Progenitor cell of endocrine pancreas (in vitro differentiated cells): ENCODE measurements at regions not wholly inside any gene's neighbourhood (a gene's known extent, or its start where the extent isn't known, plus 50 kb on each side); places are given as distances from the start of the nearest gene placed in this dataset.

ENCODE experiments used
- DNase-seq: peaks from one replicate; pipeline ENCODE4 v3.0.0; 2021; ENCODE audit warnings: low spot score; ENCODE audit not compliant: unreplicated experiment
- H3K27ac Mint-ChIP-seq: 2 replicates; pipeline ENCODE4 v1.8.0; 2021; ENCODE audit warnings: mild to moderate bottlenecking, moderate library complexity, mixed read lengths
- H3K27me3 Mint-ChIP-seq: 2 replicates; pipeline ENCODE4 v1.8.0; 2021; ENCODE audit warnings: mixed read lengths
- H3K36me3 Mint-ChIP-seq: 2 replicates; pipeline ENCODE4 v1.8.0; 2022; ENCODE audit warnings: mixed read lengths; ENCODE audit not compliant: insufficient read depth
- H3K4me1 Mint-ChIP-seq: 2 replicates; pipeline ENCODE4 v1.8.0; 2021; ENCODE audit warnings: low read depth, mixed read lengths
- H3K4me3 Mint-ChIP-seq: 2 replicates; pipeline ENCODE4 v1.8.0; 2021; ENCODE audit warnings: low read depth, mild to moderate bottlenecking, moderate library complexity, mixed read lengths
- H3K9me3 Mint-ChIP-seq: 2 replicates; pipeline ENCODE4 v1.8.0; 2021; ENCODE audit warnings: low read depth, mixed read lengths
- TF ChIP-seq, protein P1 (sequence below): fragments of 200-600 bp; sonication (generic); IDR thresholded peaks from one replicate; pipeline ENCODE4 v1.5.0; 2021; ENCODE audit warnings: antibody characterized with exemption, mild to moderate bottlenecking; ENCODE audit not compliant: unreplicated experiment

DNA sequence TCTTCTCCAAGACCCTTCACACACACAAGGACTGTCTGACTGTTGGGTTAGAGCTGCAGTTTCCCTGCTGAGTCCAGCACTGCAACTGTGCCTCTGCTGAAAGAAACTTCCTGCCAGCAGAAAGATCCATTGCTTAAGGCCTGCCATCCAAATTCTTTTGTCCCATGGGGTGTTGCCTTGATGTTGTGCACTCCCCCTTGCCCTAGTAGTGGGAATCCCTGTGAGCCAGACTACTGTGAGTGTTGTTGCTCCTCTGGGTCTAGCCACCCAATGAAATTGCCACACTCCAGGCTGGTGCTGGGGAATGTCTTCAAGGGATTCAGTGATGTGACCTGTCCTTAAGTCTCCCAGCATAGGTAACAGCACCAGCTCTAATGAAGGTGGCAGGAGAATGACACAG lies 166.6 kb upstream of the PDE3A start:
- Mint-ChIP-seq H3K4me1 (peaks cover 18% of the 10 kb centered on the region), H3K27me3 (no peaks in the 10 kb centered on the region), H3K36me3 (peaks cover 6% of the 10 kb centered on the region), H3K9me3 (peaks cover 32% of the 10 kb centered on the region), H3K4me3 (no peak overlapping the region), H3K27ac (no peak overlapping the region)
- TF ChIP-seq, protein P1, sequence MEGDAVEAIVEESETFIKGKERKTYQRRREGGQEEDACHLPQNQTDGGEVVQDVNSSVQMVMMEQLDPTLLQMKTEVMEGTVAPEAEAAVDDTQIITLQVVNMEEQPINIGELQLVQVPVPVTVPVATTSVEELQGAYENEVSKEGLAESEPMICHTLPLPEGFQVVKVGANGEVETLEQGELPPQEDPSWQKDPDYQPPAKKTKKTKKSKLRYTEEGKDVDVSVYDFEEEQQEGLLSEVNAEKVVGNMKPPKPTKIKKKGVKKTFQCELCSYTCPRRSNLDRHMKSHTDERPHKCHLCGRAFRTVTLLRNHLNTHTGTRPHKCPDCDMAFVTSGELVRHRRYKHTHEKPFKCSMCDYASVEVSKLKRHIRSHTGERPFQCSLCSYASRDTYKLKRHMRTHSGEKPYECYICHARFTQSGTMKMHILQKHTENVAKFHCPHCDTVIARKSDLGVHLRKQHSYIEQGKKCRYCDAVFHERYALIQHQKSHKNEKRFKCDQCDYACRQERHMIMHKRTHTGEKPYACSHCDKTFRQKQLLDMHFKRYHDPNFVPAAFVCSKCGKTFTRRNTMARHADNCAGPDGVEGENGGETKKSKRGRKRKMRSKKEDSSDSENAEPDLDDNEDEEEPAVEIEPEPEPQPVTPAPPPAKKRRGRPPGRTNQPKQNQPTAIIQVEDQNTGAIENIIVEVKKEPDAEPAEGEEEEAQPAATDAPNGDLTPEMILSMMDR, result no peak
- no peak for DNase-seq

DNA sequence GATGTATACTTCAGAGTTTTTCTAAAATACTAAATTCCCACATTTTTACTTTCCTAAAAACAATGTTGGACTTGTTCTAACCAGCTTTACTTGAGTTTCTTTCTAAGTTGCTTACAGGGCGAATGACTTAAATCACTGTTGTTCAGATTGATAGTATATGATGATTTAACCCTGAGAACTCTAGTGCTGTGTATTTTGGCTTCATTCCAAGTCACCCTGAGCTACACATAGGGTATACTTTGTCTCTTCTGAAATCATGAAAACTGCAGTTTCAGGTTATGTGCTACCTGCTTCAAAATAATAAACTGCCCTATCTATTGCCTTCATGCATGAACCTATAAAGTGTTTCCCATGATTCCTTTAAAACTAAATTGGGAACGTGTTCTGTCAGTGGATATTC lies 162.5 kb upstream of the PDE3A start:
- Mint-ChIP-seq H3K9me3 (peaks cover 6% of the 10 kb centered on the region), H3K4me3 (no peak overlapping the region), H3K27me3 (no peaks in the 10 kb centered on the region), H3K4me1 (peaks cover 18% of the 10 kb centered on the region), H3K27ac (peak overlapping the region; percentile 11), H3K36me3 (peaks cover under 1% of the 10 kb centered on the region)
- DNase-seq, result no peak
- TF ChIP-seq, protein P1, result no peak

DNA sequence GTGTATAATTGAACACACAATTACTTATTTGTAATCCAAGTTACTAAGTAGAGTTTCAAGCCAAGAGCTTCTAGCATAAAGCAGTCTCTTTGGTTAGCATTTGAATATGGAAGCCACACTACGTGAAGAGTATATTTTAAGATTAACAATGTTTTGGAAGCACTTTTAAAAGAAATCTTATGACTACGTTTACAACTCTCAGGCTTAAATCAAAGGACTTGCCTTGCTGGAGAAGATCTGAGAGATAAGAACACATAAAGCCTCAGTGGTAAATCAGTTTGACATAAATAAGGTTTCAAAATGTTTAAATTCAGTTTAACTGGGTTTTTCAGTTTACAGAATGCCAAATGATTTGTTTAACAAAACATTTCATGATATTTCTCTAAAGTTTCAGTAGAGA lies 161.9 kb upstream of the PDE3A start:
- H3K4me1 Mint-ChIP-seq, result peaks cover 18% of the 10 kb centered on the region
- no peaks in the 10 kb centered on the region for H3K36me3 Mint-ChIP-seq
- H3K4me3 Mint-ChIP-seq, result no peak overlapping the region
- H3K27me3 Mint-ChIP-seq, result no peaks in the 10 kb centered on the region
- H3K9me3 Mint-ChIP-seq, result peaks cover 3% of the 10 kb centered on the region
- DNase-seq, result no peak
- H3K27ac Mint-ChIP-seq, result peak overlapping the region; percentile 11
- TF ChIP-seq, protein P1, result no peak

DNA sequence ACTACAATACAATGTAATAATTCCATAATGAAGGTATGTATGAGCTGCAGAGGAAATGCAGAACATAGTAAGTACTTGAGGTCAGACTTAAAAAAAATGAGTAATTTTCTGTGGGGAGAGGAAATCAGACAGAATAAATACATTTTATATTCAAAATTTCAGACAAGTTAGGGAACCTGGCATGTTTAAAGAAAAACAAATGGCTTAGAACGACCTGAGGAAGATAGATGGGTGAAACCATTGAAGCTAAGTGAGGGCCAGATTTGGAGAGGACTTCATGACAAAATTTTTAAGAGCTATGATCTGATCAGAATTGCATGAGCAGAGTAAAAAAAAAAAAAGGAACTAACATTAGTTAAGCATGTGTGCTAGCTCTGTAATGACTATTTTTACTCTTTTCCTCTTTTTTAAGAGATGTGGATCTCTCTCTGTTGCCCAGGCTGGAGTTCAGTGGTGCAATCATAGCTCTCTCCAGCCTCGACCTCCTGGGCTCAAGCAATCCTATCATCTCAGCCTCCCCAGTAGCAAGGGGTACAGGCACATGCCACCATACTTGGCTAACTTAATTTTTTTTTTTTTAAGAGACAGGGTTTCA lies 157.6 kb upstream of the PDE3A start:
- Mint-ChIP-seq H3K4me3 (no peak overlapping the region), H3K9me3 (peaks cover 3% of the 10 kb centered on the region), H3K4me1 (peaks cover 20% of the 10 kb centered on the region), H3K36me3 (peaks cover under 1% of the 10 kb centered on the region), H3K27ac (no peak overlapping the region), H3K27me3 (no peaks in the 10 kb centered on the region)
- TF ChIP-seq, protein P1, result no peak
- DNase-seq, result no peak

DNA sequence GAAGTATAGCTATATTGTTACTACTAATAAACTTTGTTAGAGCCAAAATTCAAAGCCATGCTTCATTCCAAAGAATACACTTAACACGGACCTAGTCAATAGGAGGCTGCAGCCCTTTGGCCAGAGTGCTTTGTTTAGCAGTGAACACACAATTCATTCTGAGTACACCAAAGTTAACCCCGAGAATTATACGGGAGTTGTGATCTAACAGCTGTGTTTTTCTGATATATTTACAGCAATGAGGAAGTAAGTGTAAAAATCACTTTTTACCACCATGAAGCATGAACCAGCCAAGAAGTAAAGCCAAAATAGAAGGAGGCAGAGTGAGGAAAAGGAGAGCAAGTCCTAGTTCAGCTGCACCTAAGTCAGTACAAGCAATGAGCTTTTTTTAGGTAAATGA lies 156.8 kb upstream of the PDE3A start:
- Mint-ChIP-seq H3K9me3 (peaks cover 11% of the 10 kb centered on the region), H3K27me3 (no peaks in the 10 kb centered on the region), H3K4me1 (peaks cover 16% of the 10 kb centered on the region), H3K36me3 (peaks cover 6% of the 10 kb centered on the region), H3K4me3 (no peak overlapping the region), H3K27ac (no peak overlapping the region)
- no peak for DNase-seq
- TF ChIP-seq, protein P1, result no peak
